Adrenal gland (tissue), 9 donors: ENCODE measurements at regions not wholly inside any gene's neighbourhood (a gene's known extent, or its start where the extent isn't known, plus 50 kb on each side); places are given as distances from the start of the nearest gene placed in this dataset.

Experiments used
- DNase-seq, 7 donors: peaks; one replicate each; pipeline ENCODE4 v3.0.0-alpha.2; 2019 to 2020
- H3K27ac ChIP-seq, 5 donors: fragments of 200-600 bp; sonication (generic) in 4 of 5; 1 replicate in 3 of 5; 2 replicates in 2 of 5; pipeline versions ENCODE4 v1.5.1 to v1.8.0; 2016 to 2020; ENCODE audit warnings: mild to moderate bottlenecking in 1 of 5
- H3K27me3 ChIP-seq: fragments of 200-600 bp; 2 replicates; pipeline ENCODE4 v1.8.0; 2021
- H3K36me3 ChIP-seq, 2 donors: fragments of 200-600 bp; replicated peaks in 1 of 2; 1 replicate in 1 of 2; 2 replicates in 1 of 2; pipeline versions ENCODE4 v1.5.1 to v1.8.0; 2018 to 2022
- H3K4me1 ChIP-seq, 2 donors: fragments of 200-600 bp; replicated peaks in 1 of 2; 1 replicate in 1 of 2; 2 replicates in 1 of 2; pipeline versions ENCODE4 v1.5.1 to v1.8.0; 2018 to 2021
- H3K4me3 ChIP-seq, 4 donors: fragments of 200-600 bp; sonication (generic) in 3 of 4; one replicate each; pipeline ENCODE4 v1.5.1; 2016 to 2018
- H3K9me3 ChIP-seq, 3 donors: fragments of 200-600 bp; sonication (generic) in 1 of 3; replicated peaks in 1 of 3; 1 replicate in 2 of 3; 2 replicates in 1 of 3; pipeline versions ENCODE4 v1.5.1 to v1.8.0; 2016 to 2021
- POLR2A ChIP-seq, 2 donors: fragments of 450-650 bp; IDR thresholded peaks; one replicate each; pipeline ENCODE4 v1.6.1; 2017; ENCODE audit warnings: antibody characterized with exemption in 2 of 2, mild to moderate bottlenecking in 2 of 2, moderate library complexity in 1 of 2
- WGBS, 4 donors: extraction: QIAGEN DNeasy Blood & Tissue Kit in 2 of 4; methylation state at CpG; one replicate each; pipeline versions ENCODE4 v1.1.5 to v1.1.7; 2013 to 2017; 5-methylcytosine and 5-hydroxymethylcytosine counted together
- intact Hi-C, 2 donors: fragments of 100-400 bp; cut with DNase I; formaldehyde crosslinking; loops; one replicate each; pipeline versions ENCODE4 v1.14.1 to v1.15.0; 2022 to 2023
- TF ChIP-seq, protein P1 (sequence below), 6 experiments: fragments of 450-650 bp in 4 of 6; fragments of 200-600 bp in 2 of 6; sonication (generic) in 1 of 6; IDR thresholded peaks; 1 replicate in 5 of 6; 2 replicates in 1 of 6; pipeline versions ENCODE4 v1.5.1 to v1.8.0; 2016 to 2021; ENCODE audit warnings: antibody characterized with exemption in 6 of 6, mild to moderate bottlenecking in 2 of 6, moderate library complexity in 1 of 6
- donor health status: healthy with polysubstance abuse.
- donor health status: Bipolar disorder and iron deficiency.
- donor health status: DM: yes; HTN: yes; CAD: no.
- donor health status: DM: no; HTN: no; CAD: no.
- donor health status: DM: no; HTN: no; CAD: no.

DNA sequence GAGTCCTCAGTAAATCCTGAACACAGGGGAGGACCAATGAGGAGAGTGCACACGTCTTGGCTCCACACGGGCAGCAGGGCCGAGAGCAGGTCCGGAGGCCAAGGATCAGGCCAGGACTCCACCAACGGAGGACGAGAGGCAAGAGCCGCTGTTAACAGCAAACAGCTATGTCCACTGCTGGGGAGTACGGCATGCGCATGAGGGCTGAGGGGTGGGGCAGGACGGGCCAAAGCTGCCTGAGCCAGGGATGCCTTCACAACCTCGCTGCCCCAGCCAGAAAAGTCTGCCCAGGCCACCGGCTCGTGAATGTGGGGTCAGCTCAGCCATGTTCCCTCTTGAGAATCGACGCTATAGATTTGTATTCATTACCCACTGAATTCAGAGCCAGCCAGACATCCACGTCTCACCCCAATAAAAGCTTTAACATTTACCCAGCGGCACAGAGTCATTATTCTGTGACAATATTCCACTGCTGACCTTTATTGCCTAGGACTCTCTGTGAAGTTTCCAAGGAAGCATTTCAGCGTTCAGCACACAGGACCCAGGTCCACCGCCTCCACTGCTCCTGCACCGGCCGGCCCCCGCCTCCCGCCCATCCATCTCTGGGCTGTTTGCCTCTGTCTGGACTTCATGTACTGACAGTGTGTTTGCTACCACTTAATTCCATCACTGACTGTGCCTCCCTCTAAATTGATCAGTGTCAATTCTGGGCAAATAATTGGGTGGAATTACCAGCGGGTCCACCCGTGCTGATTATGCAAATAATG lies 384.9 kb downstream of the SHANK2 start:
- H3K4me3 ChIP-seq: no peak overlapping the region
- no peaks in the 10 kb centered on the region for H3K9me3 ChIP-seq
- no peaks in the 10 kb centered on the region for H3K36me3 ChIP-seq
- H3K4me1 ChIP-seq: no peaks in the 10 kb centered on the region
- DNase-seq: no peak
- intact Hi-C loops: no loop called here
- H3K27ac ChIP-seq: no peak overlapping the region
- TF ChIP-seq, protein P1, sequence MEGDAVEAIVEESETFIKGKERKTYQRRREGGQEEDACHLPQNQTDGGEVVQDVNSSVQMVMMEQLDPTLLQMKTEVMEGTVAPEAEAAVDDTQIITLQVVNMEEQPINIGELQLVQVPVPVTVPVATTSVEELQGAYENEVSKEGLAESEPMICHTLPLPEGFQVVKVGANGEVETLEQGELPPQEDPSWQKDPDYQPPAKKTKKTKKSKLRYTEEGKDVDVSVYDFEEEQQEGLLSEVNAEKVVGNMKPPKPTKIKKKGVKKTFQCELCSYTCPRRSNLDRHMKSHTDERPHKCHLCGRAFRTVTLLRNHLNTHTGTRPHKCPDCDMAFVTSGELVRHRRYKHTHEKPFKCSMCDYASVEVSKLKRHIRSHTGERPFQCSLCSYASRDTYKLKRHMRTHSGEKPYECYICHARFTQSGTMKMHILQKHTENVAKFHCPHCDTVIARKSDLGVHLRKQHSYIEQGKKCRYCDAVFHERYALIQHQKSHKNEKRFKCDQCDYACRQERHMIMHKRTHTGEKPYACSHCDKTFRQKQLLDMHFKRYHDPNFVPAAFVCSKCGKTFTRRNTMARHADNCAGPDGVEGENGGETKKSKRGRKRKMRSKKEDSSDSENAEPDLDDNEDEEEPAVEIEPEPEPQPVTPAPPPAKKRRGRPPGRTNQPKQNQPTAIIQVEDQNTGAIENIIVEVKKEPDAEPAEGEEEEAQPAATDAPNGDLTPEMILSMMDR (IDR thresholded peaks at IDR 0.05): no peak
- no peak for TF ChIP-seq POLR2A (IDR thresholded peaks at IDR 0.05)
- 87 to 91% (median 90%) methylated on average over 23 to 25 of the region's 25 CpGs for WGBS, 4 donors
- H3K27me3 ChIP-seq: no peaks in the 10 kb centered on the region

DNA sequence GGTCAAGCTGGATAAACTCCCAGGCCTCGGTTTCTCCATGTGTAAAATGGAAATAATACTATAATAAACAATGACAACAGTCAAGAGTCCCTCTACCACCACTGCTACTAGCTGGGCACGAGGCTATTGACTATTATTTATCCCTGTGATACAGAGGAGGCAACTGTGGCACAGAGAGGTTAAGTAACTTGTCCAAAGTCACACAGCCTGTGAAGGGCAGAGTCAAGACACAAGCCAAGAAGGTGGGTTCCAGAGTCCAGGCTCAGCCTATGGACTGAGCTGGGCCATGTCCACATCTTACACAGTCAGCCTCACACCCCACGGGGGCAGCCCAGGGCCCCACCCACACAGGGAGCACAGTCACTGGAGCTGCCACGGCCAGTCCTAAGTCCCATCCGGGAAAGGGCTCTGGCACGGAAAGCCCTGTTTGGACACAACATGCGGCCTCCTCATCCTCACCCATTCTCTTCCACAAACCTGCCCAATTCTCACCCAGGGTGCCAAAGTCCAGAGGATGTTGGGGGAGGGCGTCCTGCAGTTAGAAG lies 384.0 kb downstream of the SHANK2 start:
- TF ChIP-seq, protein P1 (IDR thresholded peaks at IDR 0.05): no peak
- TF ChIP-seq POLR2A (IDR thresholded peaks at IDR 0.05): no peak
- no peak for DNase-seq
- H3K4me1 ChIP-seq: no peaks in the 10 kb centered on the region
- intact Hi-C loops: no loop called here
- WGBS, 4 donors: 74 to 85% (median 80%) methylated on average over 4 to 8 of the region's 8 CpGs
- H3K27me3 ChIP-seq: no peaks in the 10 kb centered on the region
- H3K27ac ChIP-seq: no peak overlapping the region
- no peaks in the 10 kb centered on the region for H3K36me3 ChIP-seq
- H3K9me3 ChIP-seq: no peaks in the 10 kb centered on the region
- H3K4me3 ChIP-seq: no peak overlapping the region

DNA sequence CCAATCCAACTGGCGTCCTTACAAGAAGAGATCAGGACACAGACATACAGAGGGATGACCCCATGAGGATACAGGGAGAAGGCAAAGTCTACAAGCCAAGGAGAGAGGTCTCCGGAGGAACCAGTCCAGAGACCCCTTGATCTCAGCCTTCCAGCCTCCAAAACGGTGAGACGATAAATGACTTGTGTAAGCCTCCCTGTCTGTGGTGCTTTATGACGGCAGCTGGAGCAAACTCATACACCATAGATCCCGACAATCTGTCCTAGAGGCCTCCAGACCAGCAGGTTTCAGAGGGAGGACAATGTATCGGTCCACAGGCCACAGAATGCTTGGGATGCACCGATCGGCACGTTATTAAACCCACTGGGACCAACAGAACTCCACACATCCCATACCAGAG lies 383.3 kb downstream of the SHANK2 start:
- Histone ChIP-seq H3K4me1 (no peaks in the 10 kb centered on the region), H3K27me3 (no peaks in the 10 kb centered on the region), H3K4me3 (no peak overlapping the region), H3K36me3 (no peaks in the 10 kb centered on the region), H3K9me3 (no peaks in the 10 kb centered on the region), H3K27ac (no peak overlapping the region)
- intact Hi-C loops: no loop called here
- 81 to 88% (median 84%) methylated on average over 10 of the region's 10 CpGs for WGBS, 4 donors
- no peak for DNase-seq
- TF ChIP-seq, protein P1 (IDR thresholded peaks at IDR 0.05): no peak
- no peak for TF ChIP-seq POLR2A (IDR thresholded peaks at IDR 0.05)

DNA sequence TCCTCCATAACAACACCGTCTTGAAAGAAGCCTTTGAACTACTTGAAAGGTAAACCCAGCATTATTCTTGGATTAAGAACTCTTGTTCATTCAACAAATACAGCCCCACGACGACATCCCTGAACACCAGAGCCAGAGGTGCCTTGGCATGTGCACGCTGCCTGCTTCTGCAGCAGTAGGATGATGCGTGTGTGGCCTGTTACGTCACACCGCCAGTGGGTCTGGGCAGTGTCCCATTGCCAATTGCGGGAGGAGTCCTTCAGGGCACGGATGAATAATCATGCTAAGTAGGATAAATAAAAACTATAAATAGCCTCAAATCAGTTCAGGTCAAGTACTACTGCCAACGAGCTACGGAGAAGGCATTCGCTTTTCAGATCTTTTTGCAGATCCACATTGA lies 380.5 kb downstream of the SHANK2 start:
- Histone ChIP-seq H3K4me3 (peak overlapping the region in 1 of 4 donors; percentile 29), H3K4me1 (no peaks in the 10 kb centered on the region), H3K9me3 (no peaks in the 10 kb centered on the region), H3K36me3 (no peaks in the 10 kb centered on the region), H3K27me3 (no peaks in the 10 kb centered on the region), H3K27ac (no peak overlapping the region)
- peak; percentile 67 to 85 (median 81) for DNase-seq
- intact Hi-C loops: no loop called here
- 38 to 58% (median 52%) methylated on average over 12 of the region's 12 CpGs for WGBS, 4 donors
- TF ChIP-seq POLR2A (IDR thresholded peaks at IDR 0.05): no peak
- TF ChIP-seq, protein P1 (IDR thresholded peaks at IDR 0.05): no peak
